GM12878 (cell line): ENCODE measurements at regions not wholly inside any gene's neighbourhood (a gene's known extent, or its start where the extent isn't known, plus 50 kb on each side); places are given as distances from the start of the nearest gene placed in this dataset.

ENCODE experiments used
- ATF7 ChIP-seq: fragments of 450-650 bp; IDR thresholded peaks from 2 replicates; pipeline ENCODE4 v1.6.1; 2016; ENCODE audit warnings: low read depth, mild to moderate bottlenecking
- CBFB ChIP-seq: IDR thresholded peaks from 2 replicates; pipeline ENCODE4 v1.6.1; 2016; ENCODE audit warnings: antibody characterized with exemption, low read depth
- IKZF2 ChIP-seq, 2 experiments: fragments of 450-650 bp; IDR thresholded peaks; 2 replicates each; pipeline ENCODE4 v1.6.1; 2017; ENCODE audit warnings: mild to moderate bottlenecking in 2 of 2, moderate library complexity in 2 of 2
- JUND ChIP-seq: IDR thresholded peaks from 2 replicates; pipeline ENCODE4 v1.6.1; 2012; ENCODE audit warnings: low read depth, mild to moderate bottlenecking, low read length, improper control_type of control experiment, moderate library complexity
- NRF1 ChIP-seq: conservative IDR thresholded peaks from 2 replicates; pipeline ENCODE4 v1.6.1; 2011; ENCODE audit warnings: mild to moderate bottlenecking, low read depth, low read length, improper control_type of control experiment
- PAX8 ChIP-seq: fragments of 450-650 bp; IDR thresholded peaks from 2 replicates; pipeline ENCODE4 v1.6.1; 2017; ENCODE audit warnings: mild to moderate bottlenecking, moderate library complexity
- POLR2A ChIP-seq: IDR thresholded peaks from 2 replicates; pipeline ENCODE4 v1.6.1; 2011; ENCODE audit warnings: low read depth, mild to moderate bottlenecking, low read length
- RB1 ChIP-seq: fragments of 450-650 bp; formaldehyde crosslinking; IDR thresholded peaks from 2 replicates; pipeline ENCODE4 v1.6.1; 2017; ENCODE audit warnings: mild to moderate bottlenecking, borderline replicate concordance
- TBL1XR1 ChIP-seq: IDR thresholded peaks from 2 replicates; pipeline ENCODE4 v1.6.1; 2012; ENCODE audit warnings: low read depth, low read length, improper control_type of control experiment
- ZBED1 ChIP-seq: IDR thresholded peaks from 2 replicates; pipeline ENCODE4 v1.6.1; 2016; ENCODE audit warnings: borderline replicate concordance
- TF ChIP-seq, protein P1 (sequence below): IDR thresholded peaks from 2 replicates; pipeline ENCODE4 v1.6.1; 2011; ENCODE audit warnings: borderline replicate concordance, low read depth, mild to moderate bottlenecking, moderate library complexity, mixed read lengths, low read length; ENCODE audit not compliant: insufficient read depth; ENCODE audit errors: extremely low read length
- TF ChIP-seq, protein P2 (sequence below): IDR thresholded peaks from 2 replicates; pipeline ENCODE4 v1.6.1; 2012; ENCODE audit warnings: mild to moderate bottlenecking, low read depth, low read length
- TF ChIP-seq, protein P3 (sequence below): fragments of 450-650 bp; IDR thresholded peaks from 2 replicates; pipeline ENCODE4 v1.6.1; 2018; ENCODE audit warnings: mild to moderate bottlenecking, low read depth, moderate library complexity; ENCODE audit not compliant: partially characterized antibody
- TF ChIP-seq, protein P4 (sequence below): fragments of 450-650 bp; IDR thresholded peaks from 2 replicates; pipeline ENCODE4 v1.6.1; 2018; ENCODE audit warnings: borderline replicate concordance, mild to moderate bottlenecking; ENCODE audit not compliant: partially characterized antibody
- TF ChIP-seq, protein P5 (sequence below): IDR thresholded peaks from 2 replicates; pipeline ENCODE4 v1.6.1; 2011; ENCODE audit warnings: low read depth, low read length, improper control_type of control experiment, borderline replicate concordance

DNA sequence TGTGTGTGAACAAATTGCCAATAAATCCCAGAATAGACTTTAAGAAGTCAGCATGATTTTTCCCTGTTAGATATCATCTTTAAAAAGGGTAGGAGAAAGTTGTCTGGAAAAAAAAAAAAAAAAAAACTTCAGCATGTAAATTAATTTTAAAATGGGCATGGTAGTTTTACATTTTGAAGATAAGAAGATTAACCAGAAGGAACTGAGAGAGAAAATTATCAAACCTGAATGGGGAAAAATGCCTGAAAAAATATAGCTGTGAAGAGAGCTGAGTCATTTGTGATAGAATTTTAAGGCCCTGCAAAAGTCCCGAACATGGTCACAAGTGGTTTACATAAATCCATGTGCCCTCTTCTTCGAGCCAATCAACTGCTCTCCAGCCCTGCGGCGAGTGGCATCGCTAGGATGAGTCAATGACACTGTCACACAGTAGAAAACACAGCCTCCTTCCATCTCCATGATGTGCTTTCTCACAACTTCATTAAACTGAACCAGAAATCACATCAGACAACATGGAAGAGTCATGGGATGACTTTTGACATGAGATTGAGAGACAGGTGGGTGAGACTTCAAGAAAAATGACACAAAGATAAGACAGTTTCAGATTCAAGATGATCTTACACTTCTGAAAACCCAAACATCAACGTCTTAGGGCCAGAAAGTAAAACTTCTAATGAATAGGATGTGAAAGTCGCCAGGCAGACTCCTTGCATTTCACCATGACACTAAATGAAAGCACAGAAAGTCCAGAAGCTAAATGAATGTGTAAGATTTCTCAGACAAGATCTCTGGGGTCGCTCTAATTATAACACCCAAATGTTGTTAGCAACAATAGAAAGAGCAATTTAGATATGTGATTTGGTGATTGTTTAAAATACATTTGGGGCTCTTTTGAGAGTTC lies 273.0 kb upstream of the ID2 start (continued):
- TF ChIP-seq, protein P1, sequence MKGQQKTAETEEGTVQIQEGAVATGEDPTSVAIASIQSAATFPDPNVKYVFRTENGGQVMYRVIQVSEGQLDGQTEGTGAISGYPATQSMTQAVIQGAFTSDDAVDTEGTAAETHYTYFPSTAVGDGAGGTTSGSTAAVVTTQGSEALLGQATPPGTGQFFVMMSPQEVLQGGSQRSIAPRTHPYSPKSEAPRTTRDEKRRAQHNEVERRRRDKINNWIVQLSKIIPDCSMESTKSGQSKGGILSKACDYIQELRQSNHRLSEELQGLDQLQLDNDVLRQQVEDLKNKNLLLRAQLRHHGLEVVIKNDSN = no peak
- TF ChIP-seq CBFB (peak; percentile 60; the same call in 1 of the 2 replicates), PAX8 (no peak), IKZF2 (IDR thresholded peaks at IDR 0.05) (peak; percentile 95 to 96), ATF7 (peak; percentile 96), NRF1 (no peak), ZBED1 (peak; percentile 95), RB1 (no peak), TBL1XR1 (peak; percentile 92), JUND (peak; percentile 54; the same call in 1 of the 2 replicates), POLR2A (no peak)
- TF ChIP-seq, protein P2, sequence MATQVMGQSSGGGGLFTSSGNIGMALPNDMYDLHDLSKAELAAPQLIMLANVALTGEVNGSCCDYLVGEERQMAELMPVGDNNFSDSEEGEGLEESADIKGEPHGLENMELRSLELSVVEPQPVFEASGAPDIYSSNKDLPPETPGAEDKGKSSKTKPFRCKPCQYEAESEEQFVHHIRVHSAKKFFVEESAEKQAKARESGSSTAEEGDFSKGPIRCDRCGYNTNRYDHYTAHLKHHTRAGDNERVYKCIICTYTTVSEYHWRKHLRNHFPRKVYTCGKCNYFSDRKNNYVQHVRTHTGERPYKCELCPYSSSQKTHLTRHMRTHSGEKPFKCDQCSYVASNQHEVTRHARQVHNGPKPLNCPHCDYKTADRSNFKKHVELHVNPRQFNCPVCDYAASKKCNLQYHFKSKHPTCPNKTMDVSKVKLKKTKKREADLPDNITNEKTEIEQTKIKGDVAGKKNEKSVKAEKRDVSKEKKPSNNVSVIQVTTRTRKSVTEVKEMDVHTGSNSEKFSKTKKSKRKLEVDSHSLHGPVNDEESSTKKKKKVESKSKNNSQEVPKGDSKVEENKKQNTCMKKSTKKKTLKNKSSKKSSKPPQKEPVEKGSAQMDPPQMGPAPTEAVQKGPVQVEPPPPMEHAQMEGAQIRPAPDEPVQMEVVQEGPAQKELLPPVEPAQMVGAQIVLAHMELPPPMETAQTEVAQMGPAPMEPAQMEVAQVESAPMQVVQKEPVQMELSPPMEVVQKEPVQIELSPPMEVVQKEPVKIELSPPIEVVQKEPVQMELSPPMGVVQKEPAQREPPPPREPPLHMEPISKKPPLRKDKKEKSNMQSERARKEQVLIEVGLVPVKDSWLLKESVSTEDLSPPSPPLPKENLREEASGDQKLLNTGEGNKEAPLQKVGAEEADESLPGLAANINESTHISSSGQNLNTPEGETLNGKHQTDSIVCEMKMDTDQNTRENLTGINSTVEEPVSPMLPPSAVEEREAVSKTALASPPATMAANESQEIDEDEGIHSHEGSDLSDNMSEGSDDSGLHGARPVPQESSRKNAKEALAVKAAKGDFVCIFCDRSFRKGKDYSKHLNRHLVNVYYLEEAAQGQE = no peak; the same call in 1 of the 2 replicates
- TF ChIP-seq, protein P3, sequence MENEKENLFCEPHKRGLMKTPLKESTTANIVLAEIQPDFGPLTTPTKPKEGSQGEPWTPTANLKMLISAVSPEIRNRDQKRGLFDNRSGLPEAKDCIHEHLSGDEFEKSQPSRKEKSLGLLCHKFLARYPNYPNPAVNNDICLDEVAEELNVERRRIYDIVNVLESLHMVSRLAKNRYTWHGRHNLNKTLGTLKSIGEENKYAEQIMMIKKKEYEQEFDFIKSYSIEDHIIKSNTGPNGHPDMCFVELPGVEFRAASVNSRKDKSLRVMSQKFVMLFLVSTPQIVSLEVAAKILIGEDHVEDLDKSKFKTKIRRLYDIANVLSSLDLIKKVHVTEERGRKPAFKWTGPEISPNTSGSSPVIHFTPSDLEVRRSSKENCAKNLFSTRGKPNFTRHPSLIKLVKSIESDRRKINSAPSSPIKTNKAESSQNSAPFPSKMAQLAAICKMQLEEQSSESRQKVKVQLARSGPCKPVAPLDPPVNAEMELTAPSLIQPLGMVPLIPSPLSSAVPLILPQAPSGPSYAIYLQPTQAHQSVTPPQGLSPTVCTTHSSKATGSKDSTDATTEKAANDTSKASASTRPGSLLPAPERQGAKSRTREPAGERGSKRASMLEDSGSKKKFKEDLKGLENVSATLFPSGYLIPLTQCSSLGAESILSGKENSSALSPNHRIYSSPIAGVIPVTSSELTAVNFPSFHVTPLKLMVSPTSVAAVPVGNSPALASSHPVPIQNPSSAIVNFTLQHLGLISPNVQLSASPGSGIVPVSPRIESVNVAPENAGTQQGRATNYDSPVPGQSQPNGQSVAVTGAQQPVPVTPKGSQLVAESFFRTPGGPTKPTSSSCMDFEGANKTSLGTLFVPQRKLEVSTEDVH = no peak
- TF ChIP-seq, protein P4, sequence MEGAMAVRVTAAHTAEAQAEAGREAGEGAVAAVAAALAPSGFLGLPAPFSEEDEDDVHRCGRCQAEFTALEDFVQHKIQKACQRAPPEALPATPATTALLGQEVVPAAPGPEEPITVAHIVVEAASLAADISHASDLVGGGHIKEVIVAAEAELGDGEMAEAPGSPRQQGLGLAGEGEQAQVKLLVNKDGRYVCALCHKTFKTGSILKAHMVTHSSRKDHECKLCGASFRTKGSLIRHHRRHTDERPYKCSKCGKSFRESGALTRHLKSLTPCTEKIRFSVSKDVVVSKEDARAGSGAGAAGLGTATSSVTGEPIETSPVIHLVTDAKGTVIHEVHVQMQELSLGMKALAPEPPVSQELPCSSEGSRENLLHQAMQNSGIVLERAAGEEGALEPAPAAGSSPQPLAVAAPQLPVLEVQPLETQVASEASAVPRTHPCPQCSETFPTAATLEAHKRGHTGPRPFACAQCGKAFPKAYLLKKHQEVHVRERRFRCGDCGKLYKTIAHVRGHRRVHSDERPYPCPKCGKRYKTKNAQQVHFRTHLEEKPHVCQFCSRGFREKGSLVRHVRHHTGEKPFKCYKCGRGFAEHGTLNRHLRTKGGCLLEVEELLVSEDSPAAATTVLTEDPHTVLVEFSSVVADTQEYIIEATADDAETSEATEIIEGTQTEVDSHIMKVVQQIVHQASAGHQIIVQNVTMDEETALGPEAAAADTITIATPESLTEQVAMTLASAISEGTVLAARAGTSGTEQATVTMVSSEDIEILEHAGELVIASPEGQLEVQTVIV = no peak
- TF ChIP-seq, protein P5, sequence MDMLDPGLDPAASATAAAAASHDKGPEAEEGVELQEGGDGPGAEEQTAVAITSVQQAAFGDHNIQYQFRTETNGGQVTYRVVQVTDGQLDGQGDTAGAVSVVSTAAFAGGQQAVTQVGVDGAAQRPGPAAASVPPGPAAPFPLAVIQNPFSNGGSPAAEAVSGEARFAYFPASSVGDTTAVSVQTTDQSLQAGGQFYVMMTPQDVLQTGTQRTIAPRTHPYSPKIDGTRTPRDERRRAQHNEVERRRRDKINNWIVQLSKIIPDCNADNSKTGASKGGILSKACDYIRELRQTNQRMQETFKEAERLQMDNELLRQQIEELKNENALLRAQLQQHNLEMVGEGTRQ = no peak; the same call in 1 of the 2 replicates
